GM18505 (cell line): ENCODE measurements at regions not wholly inside any gene's neighbourhood (a gene's known extent, or its start where the extent isn't known, plus 50 kb on each side); places are given as distances from the start of the nearest gene placed in this dataset.

Experiments
- ATAC-seq: cut with Tn5 transposase; IDR thresholded peaks from one replicate; pipeline ENCODE4 v1.9.1; 2021; ENCODE audit not compliant: unreplicated experiment
- POLR2A ChIP-seq: IDR thresholded peaks from 4 replicates; pipeline ENCODE4 v1.6.1; 2011; ENCODE audit warnings: borderline replicate concordance; ENCODE audit not compliant: insufficient read depth, insufficient read length; ENCODE audit errors: extremely low read depth

DNA sequence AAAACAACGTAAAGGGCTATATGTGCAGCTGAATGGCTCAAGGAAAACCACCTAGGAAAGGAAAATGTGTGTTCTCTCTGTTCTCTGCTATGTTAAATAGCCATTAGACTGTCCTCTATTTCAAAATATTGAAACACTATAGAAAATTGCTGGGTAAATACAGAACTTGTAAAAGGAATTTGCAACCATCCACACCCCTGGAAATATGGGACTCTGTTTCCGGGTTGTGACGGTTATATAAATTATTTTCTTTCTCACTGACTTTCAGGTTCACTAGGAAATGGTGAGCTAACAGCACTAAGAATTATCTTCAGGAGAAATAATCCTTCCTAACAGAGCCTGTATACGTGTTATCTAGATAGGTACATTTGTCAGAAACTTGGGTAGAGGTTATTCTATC lies 161.0 kb upstream of the DKK2 start:
- ATAC-seq = no peak
- no peak for TF ChIP-seq POLR2A

DNA sequence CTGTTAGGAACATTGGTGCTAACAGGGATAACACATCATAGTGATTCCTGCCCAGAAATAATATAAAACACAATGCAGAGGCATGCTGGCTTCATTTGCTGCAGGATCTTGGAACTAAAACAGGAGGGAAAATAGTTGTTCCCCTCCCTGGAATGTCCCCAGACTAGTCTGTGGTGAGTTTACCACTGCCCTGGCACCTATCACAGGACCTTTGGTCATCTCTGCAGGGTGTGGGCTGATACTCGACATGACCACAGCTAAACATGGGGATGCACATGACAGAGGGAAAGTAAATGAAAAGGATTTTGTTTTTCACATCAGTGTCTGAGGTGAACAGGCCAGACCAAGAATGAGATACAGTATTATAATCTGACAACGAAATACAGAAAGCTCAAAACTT lies 160.2 kb upstream of the DKK2 start:
- TF ChIP-seq POLR2A = no peak
- no peak for ATAC-seq

- no peak for ATAC-seq
- no peak for TF ChIP-seq POLR2A
These were observed 157.9 kb upstream of the DKK2 start for GRCh38 chr4:107194005-107194404.

GRCh38 chr4:107192601-107193000 lies 156.5 kb upstream of the DKK2 start:
- no peak for TF ChIP-seq POLR2A

GRCh38 chr4:107187091-107187490 lies 151.0 kb upstream of the DKK2 start:
- no peak for ATAC-seq
- no peak for TF ChIP-seq POLR2A

More at GRCh38 chr4:107192601-107193000, 156.5 kb upstream of the DKK2 start:
- no peak for ATAC-seq

- no peak for TF ChIP-seq POLR2A
- ATAC-seq = peak; percentile 95
These were observed 147.2 kb upstream of the DKK2 start for GRCh38 chr4:107183155-107183774.

DNA sequence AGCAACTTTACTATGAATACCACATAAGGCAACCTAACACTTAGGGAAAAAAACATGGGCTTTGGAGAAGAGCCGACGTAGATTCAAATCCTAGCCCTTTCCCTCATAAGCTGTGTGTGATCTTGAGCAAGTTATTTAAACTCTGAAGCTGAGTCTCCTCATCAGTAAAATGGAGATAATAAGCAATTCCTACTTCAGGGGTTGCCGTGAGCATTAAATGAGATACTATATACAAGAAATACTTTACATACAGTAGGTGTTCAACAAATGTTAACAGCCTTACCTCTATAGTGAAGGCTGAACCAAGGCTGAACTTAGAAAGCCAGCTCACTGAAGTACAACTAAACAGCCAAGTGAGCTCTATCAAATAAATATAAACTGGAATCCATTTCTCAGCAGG lies 146.2 kb upstream of the DKK2 start:
- ATAC-seq = no peak
- TF ChIP-seq POLR2A = no peak

DNA sequence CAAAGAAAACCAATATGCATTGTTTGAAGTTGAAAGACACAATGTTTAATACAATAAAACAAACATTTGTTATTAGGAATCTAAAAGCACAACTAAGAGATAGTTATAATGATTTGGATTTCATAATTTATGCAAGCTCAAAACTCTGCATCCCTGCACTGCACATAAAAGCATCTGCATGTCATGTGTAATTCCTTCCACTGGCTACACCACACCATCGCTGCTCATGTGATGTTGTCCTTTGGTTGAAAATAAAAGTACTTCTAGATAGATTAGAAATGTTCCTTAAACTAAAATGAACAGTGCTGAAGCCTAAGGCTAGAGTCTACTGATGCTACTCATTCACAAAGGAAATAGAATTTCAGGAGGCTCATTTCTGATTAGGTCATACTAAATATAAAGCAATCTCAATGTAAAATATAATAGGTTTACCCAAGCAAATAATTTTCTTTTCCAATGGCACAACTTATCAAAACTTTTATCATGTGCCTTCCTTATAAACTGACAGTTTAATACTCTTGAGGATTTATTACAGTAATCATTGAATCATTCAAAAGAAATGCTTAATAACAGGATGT lies 130.8 kb upstream of the DKK2 start:
- no peak for ATAC-seq
- TF ChIP-seq POLR2A = no peak

GRCh38 chr4:107166181-107166580 lies 130.1 kb upstream of the DKK2 start:
- no peak for TF ChIP-seq POLR2A
- ATAC-seq = no peak

DNA sequence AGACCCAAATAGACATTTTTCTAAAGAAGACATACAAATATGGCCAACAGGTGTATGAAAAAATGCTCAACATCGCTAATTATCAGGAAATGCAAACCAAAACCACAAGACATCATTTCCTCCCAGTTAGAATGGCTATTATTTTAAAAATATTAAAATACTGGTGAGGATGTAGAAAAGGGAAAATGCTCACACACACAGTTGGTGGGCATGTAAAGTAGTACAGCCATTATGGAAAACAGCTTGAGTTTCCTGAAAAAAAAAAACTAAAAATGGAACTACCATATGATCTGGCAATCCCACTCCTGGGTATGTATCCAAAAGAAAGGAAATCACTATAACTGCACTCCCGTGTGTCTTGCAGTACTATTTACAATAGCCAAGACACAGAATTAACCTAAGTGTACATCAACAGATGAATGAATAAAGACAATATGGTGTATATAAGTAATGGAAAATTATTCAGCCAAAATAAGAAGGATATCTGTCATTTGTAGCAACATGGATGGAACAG lies 128.9 kb upstream of the DKK2 start:
- ATAC-seq = no peak
- no peak for TF ChIP-seq POLR2A

DNA sequence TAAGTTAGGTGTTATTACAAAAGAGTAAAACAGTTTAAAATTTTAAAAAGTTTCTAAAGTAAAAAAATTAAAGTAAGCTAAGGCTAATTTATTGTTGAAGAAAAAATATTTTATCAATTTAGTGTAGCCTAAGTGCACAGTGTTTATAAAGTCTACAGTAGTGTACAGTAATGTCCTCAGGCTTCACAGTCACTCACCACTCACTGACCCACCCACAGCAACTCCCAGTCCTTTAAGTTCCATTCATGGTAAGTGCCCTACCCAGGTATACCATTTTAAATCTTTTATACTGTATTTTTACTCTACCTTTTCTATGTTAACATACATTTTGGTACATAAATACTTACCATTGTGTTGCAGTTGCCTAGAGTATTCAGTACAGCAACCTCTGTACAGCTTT lies 120.3 kb upstream of the DKK2 start:
- TF ChIP-seq POLR2A = no peak
- ATAC-seq = no peak

- ATAC-seq = no peak
- no peak for TF ChIP-seq POLR2A
These were observed 119.3 kb upstream of the DKK2 start for GRCh38 chr4:107155366-107155765.

GRCh38 chr4:107153956-107154355 lies 117.8 kb upstream of the DKK2 start:
- no peak for TF ChIP-seq POLR2A
- no peak for ATAC-seq

DNA sequence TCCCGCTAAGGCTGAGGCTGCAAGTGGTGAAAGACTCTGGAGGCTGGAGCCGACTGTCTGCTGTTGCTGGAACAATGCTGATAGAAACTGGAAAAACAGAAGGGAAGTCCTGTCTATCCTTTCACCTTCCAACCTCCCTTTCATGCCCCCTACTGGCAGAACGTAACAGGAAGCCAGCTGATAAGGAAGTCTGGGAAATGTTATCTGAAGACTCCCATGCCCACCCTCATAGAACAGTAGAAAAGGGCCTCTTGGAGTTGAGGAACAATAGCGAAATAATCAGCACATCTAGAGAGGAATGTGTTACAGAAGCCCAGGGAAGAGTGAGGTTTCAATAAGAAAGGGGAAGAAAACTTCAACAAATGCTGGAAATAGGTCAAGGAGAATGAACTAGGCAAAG lies 117.1 kb upstream of the DKK2 start:
- no peak for TF ChIP-seq POLR2A
- no peak for ATAC-seq
